DOHH2 (cell line): ENCODE measurements at regions not wholly inside any gene's neighbourhood (a gene's known extent, or its start where the extent isn't known, plus 50 kb on each side); places are given as distances from the start of the nearest gene placed in this dataset.

Experiments
- EZH2phosphoT487 ChIP-seq: fragments of 200-600 bp; sonication (generic); IDR thresholded peaks from 2 replicates; pipeline ENCODE4 v1.6.1; 2017; ENCODE audit warnings: borderline replicate concordance, mild to moderate bottlenecking, antibody characterized with exemption, low read length, moderate library complexity, mixed read lengths
- TF ChIP-seq, protein P1 (sequence below): fragments of 200-600 bp; sonication (generic); IDR thresholded peaks from one replicate; pipeline ENCODE4 v1.5.1; 2014; ENCODE audit warnings: antibody characterized with exemption, mild to moderate bottlenecking, low read depth, low read length; ENCODE audit not compliant: poor library complexity, severe bottlenecking

DNA sequence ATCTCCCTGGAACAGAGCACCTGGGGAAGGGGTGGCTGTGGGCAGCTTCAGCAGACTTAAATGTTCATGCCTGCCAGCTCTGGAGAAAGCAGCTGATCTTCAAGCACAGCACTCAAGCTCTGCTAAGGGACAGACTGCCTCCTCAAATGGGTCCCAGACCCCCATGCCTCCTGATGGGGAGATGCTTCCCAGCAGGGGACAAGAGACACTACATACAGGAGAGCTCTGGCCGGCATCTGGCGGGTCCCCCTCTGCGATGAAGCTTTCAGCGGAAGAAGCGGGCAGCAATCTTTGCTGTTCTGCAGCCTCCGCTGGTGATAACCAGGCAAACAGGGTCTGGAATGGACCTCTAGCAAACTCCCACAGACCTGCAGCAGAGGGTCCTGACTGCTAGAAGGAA, 294.8 kb downstream of the RND3 start:
- TF ChIP-seq, protein P1, sequence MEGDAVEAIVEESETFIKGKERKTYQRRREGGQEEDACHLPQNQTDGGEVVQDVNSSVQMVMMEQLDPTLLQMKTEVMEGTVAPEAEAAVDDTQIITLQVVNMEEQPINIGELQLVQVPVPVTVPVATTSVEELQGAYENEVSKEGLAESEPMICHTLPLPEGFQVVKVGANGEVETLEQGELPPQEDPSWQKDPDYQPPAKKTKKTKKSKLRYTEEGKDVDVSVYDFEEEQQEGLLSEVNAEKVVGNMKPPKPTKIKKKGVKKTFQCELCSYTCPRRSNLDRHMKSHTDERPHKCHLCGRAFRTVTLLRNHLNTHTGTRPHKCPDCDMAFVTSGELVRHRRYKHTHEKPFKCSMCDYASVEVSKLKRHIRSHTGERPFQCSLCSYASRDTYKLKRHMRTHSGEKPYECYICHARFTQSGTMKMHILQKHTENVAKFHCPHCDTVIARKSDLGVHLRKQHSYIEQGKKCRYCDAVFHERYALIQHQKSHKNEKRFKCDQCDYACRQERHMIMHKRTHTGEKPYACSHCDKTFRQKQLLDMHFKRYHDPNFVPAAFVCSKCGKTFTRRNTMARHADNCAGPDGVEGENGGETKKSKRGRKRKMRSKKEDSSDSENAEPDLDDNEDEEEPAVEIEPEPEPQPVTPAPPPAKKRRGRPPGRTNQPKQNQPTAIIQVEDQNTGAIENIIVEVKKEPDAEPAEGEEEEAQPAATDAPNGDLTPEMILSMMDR = no peak
- TF ChIP-seq EZH2phosphoT487 = no peak
